ENCODE measurements at regions not wholly inside any gene's neighbourhood (a gene's known extent, or its start where the extent isn't known, plus 50 kb on each side); places are given as distances from the start of the nearest gene placed in this dataset.
"Not testable (repeated sequence)": the region's sequence is repeated elsewhere in the genome, so short reads cannot be mapped to it uniquely, and the experiment has no call there.

DNA sequence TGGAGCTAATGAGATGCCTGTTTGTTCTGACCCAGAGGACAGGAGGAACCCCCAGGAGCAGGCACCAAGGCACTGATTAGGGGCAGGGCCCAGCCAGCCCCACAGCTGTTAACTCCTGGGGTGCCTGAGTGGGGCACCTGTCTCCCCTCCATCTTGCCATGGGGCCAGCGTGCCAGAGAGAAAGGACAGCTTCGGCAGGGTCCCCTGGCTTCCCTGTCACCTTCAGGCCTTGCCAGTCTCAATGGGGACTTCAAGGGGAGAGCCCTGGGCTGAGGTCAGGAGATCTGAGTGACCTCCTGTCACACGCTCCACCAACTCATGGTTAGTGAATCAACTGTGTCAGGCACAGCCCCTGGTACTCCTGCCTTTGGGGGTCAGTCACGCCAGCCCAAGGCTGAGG, 152.7 kb upstream of the MVB12B start:
- TF ChIP-seq GABPA (IDR thresholded peaks at IDR 0.05; ENCODE audit: low read depth) = no peak
- TF ChIP-seq SPI1 (IDR thresholded peaks at IDR 0.05; ENCODE audit: borderline replicate concordance, low read depth) = no peak
- TF ChIP-seq, protein P1, sequence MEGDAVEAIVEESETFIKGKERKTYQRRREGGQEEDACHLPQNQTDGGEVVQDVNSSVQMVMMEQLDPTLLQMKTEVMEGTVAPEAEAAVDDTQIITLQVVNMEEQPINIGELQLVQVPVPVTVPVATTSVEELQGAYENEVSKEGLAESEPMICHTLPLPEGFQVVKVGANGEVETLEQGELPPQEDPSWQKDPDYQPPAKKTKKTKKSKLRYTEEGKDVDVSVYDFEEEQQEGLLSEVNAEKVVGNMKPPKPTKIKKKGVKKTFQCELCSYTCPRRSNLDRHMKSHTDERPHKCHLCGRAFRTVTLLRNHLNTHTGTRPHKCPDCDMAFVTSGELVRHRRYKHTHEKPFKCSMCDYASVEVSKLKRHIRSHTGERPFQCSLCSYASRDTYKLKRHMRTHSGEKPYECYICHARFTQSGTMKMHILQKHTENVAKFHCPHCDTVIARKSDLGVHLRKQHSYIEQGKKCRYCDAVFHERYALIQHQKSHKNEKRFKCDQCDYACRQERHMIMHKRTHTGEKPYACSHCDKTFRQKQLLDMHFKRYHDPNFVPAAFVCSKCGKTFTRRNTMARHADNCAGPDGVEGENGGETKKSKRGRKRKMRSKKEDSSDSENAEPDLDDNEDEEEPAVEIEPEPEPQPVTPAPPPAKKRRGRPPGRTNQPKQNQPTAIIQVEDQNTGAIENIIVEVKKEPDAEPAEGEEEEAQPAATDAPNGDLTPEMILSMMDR (IDR thresholded peaks at IDR 0.05; ENCODE audit: insufficient read depth, low read length) = no peak
- no peak for TF ChIP-seq POLR2AphosphoS5 (IDR thresholded peaks at IDR 0.05; ENCODE audit: low read depth)
- TF ChIP-seq, protein P2, sequence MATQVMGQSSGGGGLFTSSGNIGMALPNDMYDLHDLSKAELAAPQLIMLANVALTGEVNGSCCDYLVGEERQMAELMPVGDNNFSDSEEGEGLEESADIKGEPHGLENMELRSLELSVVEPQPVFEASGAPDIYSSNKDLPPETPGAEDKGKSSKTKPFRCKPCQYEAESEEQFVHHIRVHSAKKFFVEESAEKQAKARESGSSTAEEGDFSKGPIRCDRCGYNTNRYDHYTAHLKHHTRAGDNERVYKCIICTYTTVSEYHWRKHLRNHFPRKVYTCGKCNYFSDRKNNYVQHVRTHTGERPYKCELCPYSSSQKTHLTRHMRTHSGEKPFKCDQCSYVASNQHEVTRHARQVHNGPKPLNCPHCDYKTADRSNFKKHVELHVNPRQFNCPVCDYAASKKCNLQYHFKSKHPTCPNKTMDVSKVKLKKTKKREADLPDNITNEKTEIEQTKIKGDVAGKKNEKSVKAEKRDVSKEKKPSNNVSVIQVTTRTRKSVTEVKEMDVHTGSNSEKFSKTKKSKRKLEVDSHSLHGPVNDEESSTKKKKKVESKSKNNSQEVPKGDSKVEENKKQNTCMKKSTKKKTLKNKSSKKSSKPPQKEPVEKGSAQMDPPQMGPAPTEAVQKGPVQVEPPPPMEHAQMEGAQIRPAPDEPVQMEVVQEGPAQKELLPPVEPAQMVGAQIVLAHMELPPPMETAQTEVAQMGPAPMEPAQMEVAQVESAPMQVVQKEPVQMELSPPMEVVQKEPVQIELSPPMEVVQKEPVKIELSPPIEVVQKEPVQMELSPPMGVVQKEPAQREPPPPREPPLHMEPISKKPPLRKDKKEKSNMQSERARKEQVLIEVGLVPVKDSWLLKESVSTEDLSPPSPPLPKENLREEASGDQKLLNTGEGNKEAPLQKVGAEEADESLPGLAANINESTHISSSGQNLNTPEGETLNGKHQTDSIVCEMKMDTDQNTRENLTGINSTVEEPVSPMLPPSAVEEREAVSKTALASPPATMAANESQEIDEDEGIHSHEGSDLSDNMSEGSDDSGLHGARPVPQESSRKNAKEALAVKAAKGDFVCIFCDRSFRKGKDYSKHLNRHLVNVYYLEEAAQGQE (IDR thresholded peaks at IDR 0.05; ENCODE audit: insufficient replicate concordance, low read depth) = no peak
- no peak for DNase-seq (ENCODE audit: low read depth in 1 of 2, low spot score in 1 of 2)
- Histone ChIP-seq H3K4me3 (replicated peaks; ENCODE audit: insufficient read depth, low read length) (no peak overlapping the region), H3K27me3 (ENCODE audit: insufficient read depth, poor library complexity, severe bottlenecking) (no peaks in the 10 kb centered on the region), H3K27ac (replicated peaks) (no peak overlapping the region)

DNA sequence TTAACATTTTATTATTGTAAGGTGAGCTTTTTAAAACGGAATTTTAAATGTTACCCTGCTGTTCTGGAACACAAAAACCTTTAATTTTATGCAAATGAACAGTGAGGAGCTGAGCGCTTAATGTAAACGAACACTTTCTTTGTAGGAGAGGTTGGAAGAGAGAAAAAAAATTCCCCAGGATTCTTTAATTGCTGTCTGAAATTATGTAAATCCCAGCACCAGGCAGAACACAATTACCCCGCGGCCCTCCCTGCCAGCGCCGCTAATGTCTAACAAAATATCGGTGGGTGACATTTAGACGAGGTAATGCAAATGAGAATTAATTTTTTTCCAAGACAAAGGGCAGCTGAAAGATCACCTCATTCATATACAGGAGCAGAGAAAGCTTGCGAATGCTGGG, 143.4 kb upstream of the MVB12B start:
- Histone ChIP-seq H3K27me3 (ENCODE audit: insufficient read depth, poor library complexity, severe bottlenecking) (no peaks in the 10 kb centered on the region), H3K27ac (replicated peaks) (no peak overlapping the region), H3K4me3 (replicated peaks; ENCODE audit: insufficient read depth, low read length) (no peak overlapping the region)
- DNase-seq (ENCODE audit: low read depth in 1 of 2, low spot score in 1 of 2) = no peak
- TF ChIP-seq, protein P2 (IDR thresholded peaks at IDR 0.05; ENCODE audit: insufficient replicate concordance, low read depth) = no peak
- no peak for TF ChIP-seq POLR2AphosphoS5 (IDR thresholded peaks at IDR 0.05; ENCODE audit: low read depth)

- not testable (repeated sequence) for H3K27ac ChIP-seq (replicated peaks); H3K27me3 ChIP-seq (ENCODE audit: insufficient read depth, poor library complexity, severe bottlenecking); H3K4me3 ChIP-seq (replicated peaks; ENCODE audit: insufficient read depth, low read length); DNase-seq (ENCODE audit: low read depth in 1 of 2, low spot score in 1 of 2)
These were observed 135.6 kb upstream of the MVB12B start for GRCh38 chr9:126190994-126191393.

DNA sequence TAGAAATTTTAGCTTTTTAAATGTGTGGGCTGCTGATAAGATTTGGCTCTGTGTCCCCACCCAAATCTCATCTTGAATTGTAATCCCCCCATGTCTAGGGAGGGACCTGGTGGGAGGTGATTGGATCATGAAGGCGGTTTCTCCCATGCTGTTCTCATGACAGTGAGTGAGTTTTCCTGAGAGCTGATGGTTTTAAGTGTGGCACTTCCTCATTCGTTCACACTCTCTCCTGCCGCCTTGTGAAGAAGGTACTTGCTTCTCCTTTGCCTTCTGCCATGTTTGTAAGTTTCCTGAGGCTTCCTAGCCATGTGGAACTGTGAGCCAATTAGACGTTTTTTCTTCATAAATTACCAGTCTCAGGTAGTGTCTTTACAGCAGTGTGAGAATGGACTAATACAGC, 127.8 kb upstream of the MVB12B start:
- Histone ChIP-seq H3K4me3 (replicated peaks; ENCODE audit: insufficient read depth, low read length) (no peak overlapping the region), H3K27me3 (ENCODE audit: insufficient read depth, poor library complexity, severe bottlenecking) (no peaks in the 10 kb centered on the region), H3K27ac (replicated peaks) (no peak overlapping the region)
- DNase-seq (ENCODE audit: low read depth in 1 of 2, low spot score in 1 of 2) = no peak
- peak; percentile 74 for TF ChIP-seq SPI1 (IDR thresholded peaks at IDR 0.05; ENCODE audit: borderline replicate concordance, low read depth)
- TF ChIP-seq, protein P1 (IDR thresholded peaks at IDR 0.05; ENCODE audit: insufficient read depth, low read length) = no peak

- no peak for DNase-seq (ENCODE audit: low read depth in 1 of 2, low spot score in 1 of 2)
- TF ChIP-seq, protein P2 (IDR thresholded peaks at IDR 0.05; ENCODE audit: insufficient replicate concordance, low read depth) = no peak
- TF ChIP-seq, protein P1 (IDR thresholded peaks at IDR 0.05; ENCODE audit: insufficient read depth, low read length) = peak; percentile 9
- Histone ChIP-seq H3K4me3 (replicated peaks; ENCODE audit: insufficient read depth, low read length) (no peak overlapping the region), H3K27me3 (ENCODE audit: insufficient read depth, poor library complexity, severe bottlenecking) (no peaks in the 10 kb centered on the region), H3K27ac (replicated peaks) (no peak overlapping the region)
These were observed 123.3 kb upstream of the MVB12B start for GRCh38 chr9:126203313-126203712.

Data from HL-60 (cell line).